Muscle layer of colon (tissue), 2 donors: ENCODE measurements at regions not wholly inside any gene's neighbourhood (a gene's known extent, or its start where the extent isn't known, plus 50 kb on each side); places are given as distances from the start of the nearest gene placed in this dataset.
"Not testable (repeated sequence)": the region's sequence is repeated elsewhere in the genome, so short reads cannot be mapped to it uniquely, and the experiment has no call there.

Source experiments
- H3K27ac ChIP-seq: one replicate; pipeline ENCODE4 v1.7.0; 2013; ENCODE audit warnings: low read depth, mild to moderate bottlenecking, low read length, moderate library complexity
- H3K27me3 ChIP-seq, 2 donors: one replicate each; pipeline ENCODE4 v1.7.0; 2013; ENCODE audit warnings: low read length in 2 of 2, mild to moderate bottlenecking in 2 of 2; ENCODE audit not compliant: insufficient read depth in 2 of 2, control insufficient read depth in 1 of 2
- H3K36me3 ChIP-seq: one replicate; pipeline ENCODE4 v1.7.0; 2013; ENCODE audit warnings: mild to moderate bottlenecking, low read length; ENCODE audit not compliant: insufficient read depth
- H3K4me1 ChIP-seq: one replicate; pipeline ENCODE4 v1.7.0; 2013; ENCODE audit warnings: mild to moderate bottlenecking, low read length; ENCODE audit not compliant: insufficient read depth
- H3K4me3 ChIP-seq, 2 donors: one replicate each; pipeline ENCODE4 v1.7.0; 2013; ENCODE audit warnings: low read length in 2 of 2, low read depth in 1 of 2, mild to moderate bottlenecking in 1 of 2, moderate library complexity in 1 of 2
- H3K9ac ChIP-seq: one replicate; pipeline ENCODE4 v1.7.0; 2013; ENCODE audit warnings: low read length
- H3K9me3 ChIP-seq: one replicate; pipeline ENCODE4 v1.7.0; 2013; ENCODE audit warnings: mild to moderate bottlenecking, low read length
- donor health status: abdominal sarcoma.
- donor health status: Adenocarcinoma of cecum.

DNA sequence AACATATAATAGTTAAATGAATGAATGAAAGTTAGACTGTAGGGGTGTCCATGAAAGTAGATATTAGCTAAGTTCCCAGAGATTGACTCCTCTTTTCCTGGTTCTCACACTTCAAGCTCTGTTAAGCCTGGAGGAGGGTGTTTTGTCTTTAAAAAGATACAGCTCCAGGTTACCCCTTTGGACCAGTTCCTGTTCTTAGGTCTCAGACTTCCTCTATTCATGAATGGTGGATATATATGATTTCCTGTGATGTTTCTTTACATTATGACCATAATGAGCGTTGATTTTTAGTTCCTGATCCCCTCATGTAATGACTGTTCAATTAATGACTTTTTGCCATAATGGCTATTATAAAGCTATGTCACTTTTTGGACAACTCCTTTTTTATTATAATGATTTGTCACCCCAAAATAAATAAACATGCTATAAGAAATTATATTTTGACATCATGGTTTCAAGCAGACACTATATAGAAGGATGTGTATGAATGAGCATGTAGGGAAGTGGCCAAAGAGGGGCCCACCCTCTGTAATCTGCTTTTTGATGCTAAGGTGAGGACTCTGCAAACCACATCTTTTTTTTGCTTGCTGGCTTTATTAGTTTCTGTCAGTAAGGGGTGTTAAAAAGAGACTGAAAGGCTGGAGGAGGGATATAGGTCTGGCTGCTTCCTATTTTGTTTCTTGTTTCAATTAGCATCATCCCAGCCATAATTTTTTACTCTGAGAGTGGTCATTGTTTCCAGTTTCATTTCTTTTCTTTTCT is 115.2 kb downstream of the FAM72B start:
- not testable (repeated sequence) for H3K36me3 ChIP-seq, H3K27ac ChIP-seq, H3K4me1 ChIP-seq, H3K9me3 ChIP-seq, H3K9ac ChIP-seq, H3K27me3 ChIP-seq, H3K4me3 ChIP-seq

DNA sequence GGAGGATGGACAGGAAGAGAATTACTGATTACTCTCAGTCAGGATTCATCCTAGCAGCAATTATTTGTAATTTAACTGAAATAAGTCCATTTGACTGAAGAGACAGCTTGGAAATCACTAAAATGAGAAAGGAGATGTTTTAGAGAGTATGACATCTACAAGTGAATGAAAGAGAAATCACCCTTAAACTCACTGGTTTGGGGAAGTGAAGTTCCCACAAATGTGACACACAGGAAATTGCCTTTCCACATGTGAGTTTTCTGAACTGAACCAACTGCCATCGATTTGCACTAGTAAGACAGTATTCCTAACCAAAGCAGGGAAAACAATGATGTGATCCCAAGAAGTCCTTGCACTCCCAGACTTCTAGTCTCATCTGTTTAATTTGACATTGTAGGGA is 110.3 kb downstream of the FAM72B start:
- not testable (repeated sequence) for H3K4me1 ChIP-seq, H3K36me3 ChIP-seq, H3K27me3 ChIP-seq, H3K27ac ChIP-seq, H3K9ac ChIP-seq, H3K4me3 ChIP-seq, H3K9me3 ChIP-seq

DNA sequence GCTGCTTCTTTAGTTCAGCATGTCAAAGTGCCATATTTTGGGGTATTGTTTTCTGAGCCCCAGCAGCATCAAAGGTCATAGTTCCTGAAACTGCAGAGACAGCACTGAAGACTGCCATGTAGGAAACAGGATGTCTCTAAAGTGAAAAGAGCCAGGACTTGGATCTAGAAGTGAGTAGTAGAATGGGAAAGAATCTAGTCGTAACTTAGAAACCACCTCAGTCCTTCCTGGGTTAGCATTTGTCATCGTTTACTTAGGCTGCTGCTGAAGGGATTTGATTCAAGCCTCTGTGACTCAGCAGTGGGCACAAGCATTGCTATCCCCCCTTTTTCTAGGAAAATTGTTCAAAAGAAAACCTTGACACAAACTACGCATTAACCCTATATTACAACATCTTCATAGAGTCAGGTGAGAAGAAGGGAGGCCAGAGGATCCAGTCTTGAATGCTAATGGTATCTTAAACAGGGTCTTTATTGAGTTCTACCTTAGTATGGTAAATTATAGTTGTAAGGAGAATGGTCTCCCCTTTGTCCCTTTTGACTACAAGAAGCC is 108.8 kb downstream of the FAM72B start:
- H3K27ac ChIP-seq, H3K4me3 ChIP-seq, H3K9ac ChIP-seq, H3K36me3 ChIP-seq, H3K27me3 ChIP-seq, H3K9me3 ChIP-seq, H3K4me1 ChIP-seq: not testable (repeated sequence)

DNA sequence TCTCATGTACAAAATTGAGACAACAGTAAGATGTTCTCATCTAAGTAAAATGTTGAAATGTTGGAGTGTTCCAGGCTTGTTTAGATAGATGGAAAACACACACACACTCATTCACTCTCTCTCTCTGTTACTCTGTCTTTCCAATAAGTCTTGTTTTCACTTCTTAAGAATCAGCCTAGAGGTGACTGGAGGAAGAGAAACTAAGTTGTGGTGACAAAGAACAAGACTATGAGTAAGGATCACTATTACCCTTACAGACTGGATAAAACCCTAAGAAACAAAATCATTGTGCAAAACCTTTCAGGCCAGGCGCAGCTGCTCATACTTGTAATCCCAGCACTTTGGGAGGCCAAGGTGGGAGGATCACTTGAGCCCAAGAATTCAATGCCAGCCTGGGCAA is 107.5 kb downstream of the FAM72B start:
- not testable (repeated sequence) for H3K4me1 ChIP-seq, H3K9me3 ChIP-seq, H3K27ac ChIP-seq, H3K36me3 ChIP-seq, H3K9ac ChIP-seq, H3K27me3 ChIP-seq, H3K4me3 ChIP-seq

DNA sequence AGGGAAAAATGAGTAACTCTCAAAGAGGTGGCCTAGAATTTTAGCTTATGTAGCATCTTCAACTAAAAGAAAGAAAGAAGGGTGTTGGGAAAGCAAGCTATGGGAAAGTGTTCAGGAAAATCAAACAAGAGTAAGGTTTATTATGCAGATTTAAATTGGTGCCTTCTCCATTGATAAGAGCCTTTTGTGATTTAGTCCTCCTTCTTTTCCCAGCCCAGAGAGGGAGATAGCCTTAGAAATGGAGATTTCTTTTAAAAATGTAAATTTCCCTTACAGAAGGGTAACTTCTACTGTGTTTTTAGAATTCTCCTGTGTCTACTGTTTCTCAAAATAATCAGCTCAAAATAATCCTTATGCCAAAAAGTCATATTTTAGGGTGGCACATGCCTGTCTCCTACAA is 104.5 kb downstream of the FAM72B start:
- H3K36me3 ChIP-seq, H3K27ac ChIP-seq, H3K9me3 ChIP-seq, H3K9ac ChIP-seq, H3K27me3 ChIP-seq, H3K4me3 ChIP-seq, H3K4me1 ChIP-seq: not testable (repeated sequence)

DNA sequence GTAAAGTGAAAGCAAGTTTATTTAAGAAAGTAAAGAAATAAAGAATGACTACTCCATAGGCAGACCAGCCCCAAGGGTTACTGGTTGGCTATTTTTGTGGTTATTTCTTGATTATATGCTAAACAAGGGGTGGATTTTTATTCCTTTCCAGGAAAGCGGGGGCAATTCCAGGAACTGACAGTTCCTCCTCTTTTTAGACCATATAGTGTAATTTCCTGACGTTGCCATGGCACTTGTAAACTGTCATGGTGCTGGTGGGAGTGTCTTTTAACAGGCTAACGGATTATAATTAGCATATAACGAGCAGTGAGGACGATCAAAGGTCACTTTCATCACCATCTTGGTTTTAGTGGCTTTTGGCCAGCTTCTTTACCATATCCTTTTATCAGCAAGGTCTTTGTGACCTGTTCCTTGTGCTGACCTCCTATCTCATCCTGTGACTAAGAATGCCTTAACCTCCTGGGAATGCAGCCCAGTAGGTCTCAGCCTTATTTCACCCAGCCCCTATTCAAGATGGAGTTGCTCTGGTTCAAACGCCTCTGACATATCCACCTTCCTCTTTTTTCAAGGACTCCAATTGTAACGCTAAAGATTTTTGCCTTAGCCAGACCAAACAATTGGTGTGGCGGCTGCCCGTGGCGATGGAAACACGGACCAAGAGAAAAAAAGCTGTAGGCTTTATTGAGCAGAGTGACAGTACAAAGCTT is 103.8 kb downstream of the FAM72B start:
- not testable (repeated sequence) for H3K36me3 ChIP-seq, H3K9ac ChIP-seq, H3K4me1 ChIP-seq, H3K27ac ChIP-seq, H3K4me3 ChIP-seq, H3K9me3 ChIP-seq, H3K27me3 ChIP-seq

DNA sequence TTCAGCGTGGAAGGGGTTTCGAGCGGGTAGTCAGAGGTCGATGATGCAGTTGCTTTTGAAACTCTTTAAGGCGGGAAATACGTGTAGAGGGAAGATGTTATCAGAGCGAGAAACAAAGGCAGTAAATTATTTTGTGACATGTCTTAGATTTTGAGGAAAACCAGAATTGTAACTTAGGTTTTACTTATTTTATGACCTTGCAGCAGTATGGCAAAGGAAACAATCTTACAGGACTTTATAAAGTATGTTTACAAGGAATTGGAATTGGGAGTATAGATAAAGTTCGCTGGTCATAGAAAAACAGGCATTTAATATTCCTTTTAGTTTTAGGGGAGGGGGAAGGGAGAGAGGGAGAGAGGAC is 103.3 kb downstream of the FAM72B start:
- H3K36me3 ChIP-seq, H3K27me3 ChIP-seq: not testable (repeated sequence)

DNA sequence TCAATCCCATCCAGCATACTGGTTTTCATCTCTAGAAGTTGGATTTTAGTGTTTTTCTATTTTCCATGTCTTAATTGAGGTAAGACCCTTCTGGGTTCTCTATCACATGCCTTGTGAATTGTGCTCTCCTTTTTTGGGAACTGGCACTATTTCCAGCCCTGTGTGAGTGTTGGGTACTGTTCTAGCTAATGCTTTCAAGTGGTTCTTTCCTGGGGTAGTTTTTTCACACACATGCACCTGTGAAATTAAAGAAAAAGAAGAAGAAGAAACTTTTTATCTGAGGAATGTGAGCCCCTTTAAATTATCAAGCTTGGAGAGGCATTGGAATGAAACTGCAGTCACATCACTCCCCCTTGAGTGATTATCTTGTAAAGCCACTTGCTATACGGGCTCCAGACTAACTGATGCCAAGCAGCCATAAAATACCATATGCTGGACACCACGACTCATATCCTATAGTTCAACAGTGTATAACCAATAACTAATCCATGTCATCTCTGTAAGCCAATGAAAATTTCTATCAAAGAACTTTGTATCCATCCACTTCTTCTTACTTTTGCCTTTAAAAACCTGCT is 102.4 kb downstream of the FAM72B start:
- H3K4me1 ChIP-seq, H3K27ac ChIP-seq, H3K4me3 ChIP-seq, H3K36me3 ChIP-seq, H3K27me3 ChIP-seq, H3K9me3 ChIP-seq, H3K9ac ChIP-seq: not testable (repeated sequence)

More for the DNA sequence above, 103.3 kb downstream of the FAM72B start:
- H3K9me3 ChIP-seq, H3K4me3 ChIP-seq, H3K9ac ChIP-seq, H3K4me1 ChIP-seq, H3K27ac ChIP-seq: not testable (repeated sequence)

DNA sequence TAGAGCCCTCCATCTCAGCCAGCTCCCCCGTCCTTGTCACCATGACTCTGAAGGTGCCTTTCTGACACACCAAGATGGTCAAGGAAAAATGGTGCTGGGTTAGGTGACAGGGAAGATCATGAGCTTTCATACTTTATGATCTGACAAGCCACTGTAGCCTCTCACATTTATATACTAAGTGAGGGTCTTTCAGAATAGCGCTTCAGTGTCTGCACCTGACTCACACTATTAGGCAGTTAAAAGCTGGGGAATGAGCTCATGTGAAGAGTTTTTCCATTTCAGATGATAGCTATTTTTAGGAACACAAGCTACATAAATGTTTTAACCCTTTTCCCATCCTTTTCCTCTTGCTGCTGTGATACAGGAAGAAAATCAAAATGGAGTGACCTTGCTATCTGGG is 101.1 kb downstream of the FAM72B start:
- H3K27me3 ChIP-seq, H3K36me3 ChIP-seq, H3K4me3 ChIP-seq, H3K4me1 ChIP-seq, H3K9ac ChIP-seq, H3K9me3 ChIP-seq, H3K27ac ChIP-seq: not testable (repeated sequence)

DNA sequence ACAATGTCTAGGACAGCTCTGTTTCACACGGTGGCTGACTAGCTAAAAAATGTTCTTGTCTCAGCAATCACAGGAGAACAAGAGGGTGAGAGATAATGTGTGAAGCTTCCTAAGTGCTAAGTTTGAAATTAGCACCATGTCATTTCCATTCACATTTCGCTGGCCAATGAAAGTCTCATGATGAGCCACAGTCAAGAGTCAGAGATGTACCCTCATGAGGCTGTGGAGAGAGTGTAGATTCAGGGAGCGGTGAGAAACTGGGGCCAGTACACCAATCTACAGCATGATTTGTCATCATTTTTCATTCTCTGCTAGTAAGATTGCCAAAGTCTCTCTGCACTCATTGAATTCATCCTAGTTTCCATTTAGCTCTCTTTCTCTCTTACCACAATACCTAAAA is 97.9 kb downstream of the FAM72B start:
- H3K9me3 ChIP-seq, H3K27me3 ChIP-seq, H3K4me1 ChIP-seq, H3K36me3 ChIP-seq, H3K27ac ChIP-seq, H3K4me3 ChIP-seq, H3K9ac ChIP-seq: not testable (repeated sequence)

DNA sequence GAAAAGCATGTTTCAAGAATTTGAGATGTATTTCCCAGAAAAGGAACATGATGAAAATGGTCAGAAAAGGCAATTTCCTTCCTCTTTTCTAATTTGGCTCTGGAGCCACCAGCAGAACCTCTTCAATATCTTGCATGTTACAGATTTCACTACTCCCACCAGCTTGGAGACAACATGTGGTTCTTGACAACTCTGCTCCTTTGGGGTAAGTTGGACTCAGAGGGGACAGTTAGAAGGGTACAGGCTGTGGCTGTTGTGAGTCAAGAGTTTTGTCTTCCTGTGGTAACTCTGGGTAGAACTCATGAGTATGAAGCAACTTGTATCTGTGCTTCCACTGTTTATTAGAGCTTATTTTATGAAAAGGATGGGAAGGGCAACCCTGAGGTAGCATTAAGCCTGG is 96.9 kb downstream of the FAM72B start:
- H3K9me3 ChIP-seq, H3K4me3 ChIP-seq, H3K27ac ChIP-seq: not testable (repeated sequence)

DNA sequence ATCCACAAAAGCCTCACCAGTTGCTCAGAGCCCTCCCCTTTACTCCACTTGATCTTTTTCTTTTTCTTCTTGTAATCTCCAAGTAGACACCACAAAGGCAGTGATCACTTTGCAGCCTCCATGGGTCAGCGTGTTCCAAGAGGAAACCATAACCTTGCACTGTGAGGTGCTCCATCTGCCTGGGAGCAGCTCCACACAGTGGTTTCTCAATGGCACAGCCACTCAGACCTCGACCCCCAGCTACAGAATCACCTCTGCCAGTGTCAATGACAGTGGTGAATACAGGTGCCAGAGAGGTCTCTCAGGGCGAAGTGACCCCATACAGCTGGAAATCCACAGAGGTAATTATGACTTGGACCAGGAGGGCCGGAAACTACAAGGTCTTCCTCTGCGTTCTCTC is 95.6 kb downstream of the FAM72B start:
- H3K27ac ChIP-seq, H3K9me3 ChIP-seq, H3K4me3 ChIP-seq, H3K9ac ChIP-seq, H3K27me3 ChIP-seq, H3K36me3 ChIP-seq, H3K4me1 ChIP-seq: not testable (repeated sequence)

More for the DNA sequence above, 96.9 kb downstream of the FAM72B start:
- not testable (repeated sequence) for H3K4me1 ChIP-seq, H3K27me3 ChIP-seq, H3K9ac ChIP-seq, H3K36me3 ChIP-seq
